ENCODE measurements at regions not wholly inside any gene's neighbourhood (a gene's known extent, or its start where the extent isn't known, plus 50 kb on each side); places are given as distances from the start of the nearest gene placed in this dataset.
A peak's percentile ranks its signal among the peaks of the same experiment; 100 is the strongest.
"Not testable (repeated sequence)": the region's sequence is repeated elsewhere in the genome, so short reads cannot be mapped to it uniquely, and the experiment has no call there.

DNA sequence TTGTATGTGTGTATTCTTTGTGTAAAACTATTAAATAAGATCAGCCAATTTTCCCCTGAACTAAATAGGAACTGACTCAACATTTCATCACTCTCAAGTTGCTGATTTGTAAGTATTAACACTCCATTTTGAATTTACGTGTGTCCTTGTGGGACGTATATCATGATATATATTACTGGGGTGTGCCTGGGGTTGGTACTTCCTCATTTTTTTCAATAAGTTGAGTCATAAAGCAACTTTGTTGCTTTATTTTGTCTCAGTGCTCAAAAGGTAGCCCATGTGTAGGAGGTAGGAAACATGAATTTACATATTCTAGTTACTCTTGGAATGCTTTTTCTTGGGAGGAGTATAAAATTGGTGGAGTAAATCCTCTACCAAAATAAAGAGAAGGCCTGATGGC, 193.9 kb upstream of the RAG2 start:
- no peak for DNase-seq (ENCODE audit: low read depth)

DNA sequence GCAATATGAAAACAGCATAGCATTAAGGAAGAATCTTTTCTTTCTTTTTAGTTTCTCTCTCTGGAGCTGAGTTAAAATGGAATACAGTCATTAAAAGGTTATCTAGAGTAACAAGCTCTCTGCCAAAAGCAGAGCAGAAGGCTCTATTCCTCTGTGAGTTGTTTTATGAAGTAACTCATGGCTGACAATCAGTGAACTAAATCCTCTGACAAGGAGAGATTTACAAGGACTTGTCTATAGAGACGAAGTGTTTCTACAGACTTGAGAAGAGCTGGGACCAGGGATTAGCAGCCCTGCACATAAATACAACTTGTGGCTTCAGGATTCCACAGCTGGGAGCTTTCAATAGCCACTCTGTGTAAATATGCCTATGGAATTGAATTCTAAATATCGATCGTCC, 192.5 kb upstream of the RAG2 start:
- DNase-seq (ENCODE audit: low read depth), result no peak

DNA sequence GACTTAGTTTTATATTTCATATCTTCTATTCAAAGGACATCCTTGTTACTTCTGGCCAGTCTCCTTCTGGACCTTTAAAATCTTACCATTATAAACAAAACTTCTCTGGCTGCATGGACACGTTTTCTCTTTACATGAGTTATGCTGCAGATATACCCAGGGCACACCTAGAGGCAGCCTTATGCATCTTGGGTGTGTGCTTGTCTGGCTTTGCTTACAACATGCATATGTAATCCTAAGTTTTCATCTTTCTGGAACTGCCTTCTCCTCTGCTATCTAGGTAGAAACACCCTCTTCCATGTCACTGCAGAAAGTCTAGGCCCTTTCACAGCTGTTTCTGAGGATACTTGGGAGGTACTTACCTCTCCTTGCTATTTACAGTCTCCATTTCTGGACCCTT, 185.8 kb upstream of the RAG2 start:
- DNase-seq (ENCODE audit: low read depth), result no peak

DNA sequence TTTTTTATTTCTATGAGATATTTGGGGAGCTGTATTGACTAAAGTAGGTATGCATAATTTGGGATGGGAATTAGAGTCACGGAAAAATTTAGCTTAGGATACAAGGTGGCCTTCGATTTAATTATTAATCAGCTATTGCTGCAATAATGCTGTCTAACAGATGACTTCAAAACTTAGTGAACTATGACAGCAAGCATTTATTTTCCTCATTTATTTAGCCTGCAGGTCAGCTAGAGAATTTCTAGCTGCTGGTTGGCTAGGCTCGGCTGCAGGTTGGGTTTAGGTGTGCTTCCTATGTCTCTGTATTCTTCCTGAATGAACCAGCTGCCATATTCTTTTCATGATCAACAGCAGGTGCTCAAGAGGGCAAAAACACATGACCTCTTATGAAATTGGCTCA, 181.8 kb upstream of the RAG2 start:
- no peak for DNase-seq (ENCODE audit: low read depth)

DNA sequence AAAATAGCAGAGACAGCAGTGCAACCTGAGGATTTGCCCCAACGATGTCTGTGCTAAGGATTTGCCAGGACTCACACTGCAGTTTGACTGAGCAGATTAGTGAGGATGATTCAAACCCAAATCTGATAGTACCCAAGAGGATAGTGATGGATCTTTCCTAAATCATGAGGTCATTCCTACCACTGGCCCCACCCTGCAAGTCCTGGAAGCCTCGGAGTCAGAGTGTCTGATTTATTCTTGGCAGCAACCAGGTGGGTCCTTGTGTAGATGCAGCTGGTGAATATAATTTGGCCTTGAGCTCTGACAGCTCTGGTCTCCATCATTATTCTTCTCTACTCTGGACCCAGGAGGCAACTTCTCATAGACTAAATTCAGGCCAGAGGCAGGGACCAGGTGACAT, 179.3 kb upstream of the RAG2 start:
- no peak for DNase-seq (ENCODE audit: low read depth)

DNA sequence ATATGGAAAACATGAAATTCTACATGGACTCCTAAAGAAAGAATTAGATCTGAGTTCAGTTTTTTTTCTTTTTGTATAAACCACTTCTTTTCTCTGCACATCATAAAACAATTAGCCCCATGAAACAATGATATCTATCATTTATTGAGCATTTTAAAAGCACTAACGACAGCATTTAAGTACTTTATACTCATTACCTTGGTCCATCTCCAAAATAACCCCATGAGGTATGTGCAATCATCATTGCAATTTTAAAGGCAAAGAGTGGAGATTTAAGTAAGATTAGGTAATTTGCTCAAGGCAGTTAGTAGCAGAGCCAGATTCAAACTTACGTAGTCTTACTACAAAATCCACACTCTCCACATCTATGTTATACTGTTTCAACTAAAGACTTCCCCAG, 177.7 kb upstream of the RAG2 start:
- DNase-seq (ENCODE audit: low read depth), result no peak

DNA sequence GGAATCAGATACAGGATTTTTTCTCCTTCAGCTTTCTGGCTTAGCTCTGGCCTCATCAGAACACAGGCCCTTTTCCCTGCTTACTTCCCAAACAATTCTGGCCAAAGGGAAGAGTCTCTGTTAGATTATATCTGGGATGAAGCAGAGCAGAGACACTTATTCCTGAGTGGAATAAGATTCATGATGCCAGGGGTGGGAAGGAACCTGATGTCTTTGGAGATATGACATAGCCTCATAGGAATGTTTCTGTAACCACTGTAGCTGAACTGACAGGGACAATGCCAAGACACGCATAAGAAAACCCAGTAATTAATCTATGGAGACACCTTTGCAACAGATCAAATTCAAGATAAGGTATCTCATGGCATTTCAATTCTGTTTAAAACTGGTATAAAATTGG, 177.1 kb upstream of the RAG2 start:
- no peak for DNase-seq (ENCODE audit: low read depth)

DNA sequence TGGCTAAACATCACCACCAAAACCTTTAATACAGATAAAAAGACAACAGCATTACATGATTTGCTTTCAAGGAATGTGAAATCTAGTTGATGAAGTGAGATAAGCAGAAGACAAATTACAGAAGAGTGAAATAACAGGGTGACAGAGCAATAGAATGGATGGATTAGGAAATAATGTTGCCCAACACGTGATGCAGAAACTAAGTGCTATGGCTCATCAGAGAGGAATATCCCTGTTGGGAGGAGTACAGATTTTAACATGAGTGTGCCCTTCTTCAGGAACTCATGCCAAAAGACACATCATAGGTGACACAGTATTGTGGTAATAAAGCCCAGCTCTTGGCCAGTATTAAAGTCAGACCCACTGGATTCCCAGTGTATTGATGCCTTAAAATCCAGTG, 176.6 kb upstream of the RAG2 start:
- DNase-seq (ENCODE audit: low read depth), result no peak

DNA sequence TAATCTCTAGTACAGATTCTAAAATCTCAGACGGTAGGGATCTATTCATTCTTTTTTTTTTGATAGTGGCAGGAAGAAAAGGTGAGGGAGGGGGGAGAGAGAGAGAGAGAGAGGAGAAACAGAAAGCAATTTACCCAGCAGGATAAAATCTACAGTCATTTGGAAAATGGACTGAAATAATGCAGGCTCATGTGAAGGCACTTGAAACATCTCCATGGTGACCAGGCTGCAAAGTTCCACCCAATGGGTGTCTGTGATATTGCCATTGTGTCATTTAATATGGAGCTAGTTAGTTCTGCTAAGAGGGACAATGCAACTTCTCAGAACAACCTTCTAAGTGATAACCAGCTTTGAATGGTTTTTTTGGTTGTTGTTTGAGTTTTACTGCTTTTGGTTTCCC, 165.2 kb upstream of the RAG2 start:
- DNase-seq (ENCODE audit: low read depth), result no peak

DNA sequence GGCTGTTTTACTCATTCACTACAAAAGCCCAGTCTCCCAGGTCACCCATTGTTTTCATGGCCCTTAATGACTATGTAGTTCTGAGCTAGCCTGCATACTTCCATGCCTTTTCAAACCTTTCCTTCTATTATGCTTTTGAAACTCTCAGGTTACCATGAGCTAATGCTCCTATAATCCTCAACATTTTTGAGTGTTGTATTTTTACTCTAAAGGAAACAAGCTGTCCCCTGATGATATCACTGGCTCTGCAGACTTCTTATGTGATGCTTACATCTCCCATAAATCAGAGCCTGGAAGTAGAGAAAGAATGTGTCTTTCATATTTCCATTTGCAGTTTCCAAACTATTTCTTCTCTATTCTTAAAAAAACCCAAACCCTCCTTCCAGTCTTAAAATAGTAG, 159.0 kb upstream of the RAG2 start:
- no peak for DNase-seq (ENCODE audit: low read depth)

DNA sequence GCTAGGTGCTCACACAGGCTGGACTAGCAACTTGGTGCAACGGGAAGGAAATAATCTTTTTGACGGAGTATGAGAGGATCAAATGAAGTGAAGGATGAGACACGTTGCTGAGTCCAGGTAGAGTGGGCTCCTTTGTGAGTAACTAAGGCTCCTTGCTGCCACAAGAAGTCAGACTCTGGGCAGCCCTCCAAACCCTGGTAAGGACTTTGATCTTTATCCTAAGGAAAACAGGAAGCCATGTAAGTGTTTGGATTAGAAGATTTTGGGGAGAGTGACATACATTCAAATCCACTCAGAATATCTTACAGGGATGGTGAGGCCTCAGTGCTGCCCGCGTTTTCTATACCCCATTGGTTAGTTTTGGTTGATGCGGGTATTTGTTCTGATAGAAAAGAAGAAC, 155.9 kb upstream of the RAG2 start:
- DNase-seq (ENCODE audit: low read depth), result no peak

DNA sequence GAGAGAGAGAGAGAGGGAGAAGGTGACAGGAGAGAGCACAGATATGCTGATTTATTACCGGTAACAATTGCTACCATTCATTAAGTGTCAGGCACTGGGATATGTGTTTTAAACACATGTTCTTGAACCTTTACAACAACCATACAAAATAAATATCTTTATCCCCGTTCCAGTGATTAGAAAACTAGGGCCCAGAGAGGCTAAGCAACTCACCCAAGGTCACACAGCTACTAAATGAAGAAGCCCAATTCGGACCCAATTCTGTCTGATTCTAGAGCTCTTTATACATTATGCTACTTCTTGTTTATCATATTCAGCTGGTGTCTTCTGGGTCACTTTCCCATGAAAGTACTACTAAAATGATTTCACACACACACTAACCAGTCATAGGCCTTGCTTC, 154.0 kb upstream of the RAG2 start:
- no peak for DNase-seq (ENCODE audit: low read depth)

DNA sequence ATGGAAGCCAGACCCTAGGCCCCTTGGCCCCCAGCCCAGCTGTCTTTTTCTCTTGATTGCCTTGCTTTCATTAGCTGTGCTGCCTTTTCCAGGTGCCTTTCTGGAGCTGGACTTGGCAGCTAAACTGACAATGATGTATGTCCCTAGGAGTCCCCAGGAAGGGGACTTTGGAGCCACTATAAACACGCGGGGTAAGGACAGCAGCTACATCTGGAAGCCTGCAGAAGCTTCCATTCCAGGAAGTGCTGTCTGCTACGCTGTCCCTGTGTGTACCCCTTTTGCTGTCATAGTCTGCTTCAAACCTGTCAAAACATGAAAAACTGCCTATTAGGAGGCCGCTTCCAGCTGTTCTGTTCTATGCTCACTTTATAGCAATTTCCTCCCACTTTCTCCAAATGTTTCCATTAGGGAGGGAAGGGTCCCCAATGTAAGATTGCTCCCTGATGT, 153.3 kb upstream of the RAG2 start:
- DNase-seq (ENCODE audit: low read depth), result no peak

DNA sequence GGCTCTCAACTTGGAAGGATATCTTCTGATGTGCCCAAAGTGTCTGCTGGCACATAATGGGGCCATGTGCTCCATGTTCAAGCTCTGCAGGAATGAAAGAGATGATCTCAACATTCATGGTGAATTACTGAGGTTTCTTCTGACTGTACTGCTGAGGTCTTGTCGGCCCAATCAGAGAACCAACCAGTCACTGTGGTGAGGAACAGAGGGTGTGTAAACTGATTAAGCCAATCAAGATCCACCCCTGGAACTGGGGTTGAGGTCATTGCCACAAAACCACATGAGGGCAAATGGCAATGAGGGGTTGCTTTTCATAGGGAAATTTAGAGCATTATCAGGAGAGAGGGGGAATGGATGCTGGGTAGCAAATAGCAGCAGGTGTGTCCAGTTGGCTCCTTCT, 152.3 kb upstream of the RAG2 start:
- no peak for DNase-seq (ENCODE audit: low read depth)

DNA sequence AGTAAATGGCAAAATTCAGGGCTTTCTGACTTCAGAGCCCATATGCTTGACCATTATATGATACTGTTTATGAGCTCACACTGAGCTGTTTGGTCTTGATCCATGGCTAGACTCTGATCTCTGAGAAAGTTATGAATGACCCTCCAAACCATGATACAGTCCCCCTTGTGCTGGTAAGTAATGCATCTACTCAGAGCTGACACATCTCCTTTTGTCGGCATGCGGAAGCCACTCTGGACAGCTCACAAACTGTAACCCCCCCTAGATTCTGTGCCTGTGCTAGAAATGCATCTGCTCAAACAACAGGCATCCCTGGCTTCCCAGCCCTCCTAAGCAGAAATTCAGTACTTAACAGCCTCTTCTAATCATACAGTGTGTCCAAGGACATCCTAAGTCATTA, 150.8 kb upstream of the RAG2 start:
- DNase-seq (ENCODE audit: low read depth), result no peak

DNA sequence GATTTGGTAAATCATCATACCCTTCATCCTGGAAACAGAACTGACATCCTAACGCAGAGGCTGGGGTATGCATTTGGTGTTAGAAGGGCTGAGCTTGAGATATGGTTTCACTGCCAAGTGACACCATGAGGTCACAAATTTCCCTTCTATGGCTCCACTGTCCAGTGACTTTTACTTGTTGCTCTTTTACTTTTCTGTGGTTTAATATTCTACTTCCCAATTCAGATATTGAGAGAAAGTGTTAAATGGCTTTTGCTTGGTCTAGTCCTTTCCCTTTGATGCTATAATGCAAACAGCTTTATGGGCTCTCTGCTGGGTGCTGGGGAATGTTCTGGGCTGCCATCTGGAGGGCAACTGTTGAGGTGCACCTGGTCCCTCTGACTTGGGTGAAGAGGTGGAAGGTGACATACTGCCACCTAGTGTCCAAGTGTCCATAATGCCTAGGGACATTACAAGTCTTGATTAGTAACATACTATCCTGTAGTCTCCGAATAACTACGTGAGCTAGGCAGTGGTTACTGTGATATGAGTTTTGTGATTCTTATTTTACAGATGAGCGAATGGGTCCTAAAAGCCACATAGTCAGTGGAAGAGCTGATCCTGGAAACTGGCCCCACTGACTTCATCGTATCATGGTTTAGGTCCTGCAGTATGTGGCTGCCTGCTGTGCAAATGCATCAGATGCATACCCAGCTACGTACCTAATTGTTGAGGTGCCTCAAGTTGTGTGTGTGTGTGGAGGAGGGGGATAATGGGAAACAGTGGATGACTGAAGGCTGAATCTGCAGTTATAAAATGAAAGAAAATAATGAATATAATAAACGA, 149.1 kb upstream of the RAG2 start:
- peak; percentile 66 for DNase-seq (ENCODE audit: low read depth)

DNA sequence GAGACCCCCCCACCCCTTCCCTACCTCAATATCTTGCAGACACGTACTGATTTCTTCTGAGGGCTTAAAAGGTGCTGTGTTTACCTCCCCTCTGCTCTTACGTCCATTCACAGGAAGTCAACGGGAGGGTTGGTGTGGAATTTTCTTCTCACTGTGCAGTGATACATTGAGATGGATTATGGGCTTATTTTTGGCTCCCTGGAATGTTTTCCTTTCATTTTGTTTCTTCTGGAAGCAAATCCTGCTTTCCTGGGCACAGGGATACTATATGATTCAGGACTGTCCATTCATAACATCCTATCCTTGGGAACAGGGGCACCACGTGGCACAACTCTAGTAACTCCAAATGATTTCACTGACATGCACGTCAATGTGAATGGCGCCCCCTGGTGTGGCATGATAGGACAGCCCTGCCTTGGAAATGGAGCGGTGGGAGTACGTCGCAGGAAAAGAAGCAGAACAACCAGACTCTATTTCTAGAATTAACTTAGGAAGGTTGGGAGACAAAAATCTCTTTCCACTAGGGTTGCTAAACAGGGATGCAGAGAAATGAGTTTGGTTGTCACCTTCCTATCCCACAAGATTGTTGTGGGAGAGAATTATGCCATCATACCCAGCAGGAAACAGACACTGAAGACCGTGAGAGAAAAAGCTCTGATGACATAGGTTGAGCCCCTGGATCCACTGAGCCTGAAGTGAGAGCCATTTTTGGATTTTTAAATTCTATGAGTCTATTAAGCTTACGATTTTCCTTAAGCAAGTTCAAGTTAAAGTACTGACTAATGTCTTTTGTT, 146.5 kb upstream of the RAG2 start:
- peak; percentile 35 for DNase-seq (ENCODE audit: low read depth)

DNA sequence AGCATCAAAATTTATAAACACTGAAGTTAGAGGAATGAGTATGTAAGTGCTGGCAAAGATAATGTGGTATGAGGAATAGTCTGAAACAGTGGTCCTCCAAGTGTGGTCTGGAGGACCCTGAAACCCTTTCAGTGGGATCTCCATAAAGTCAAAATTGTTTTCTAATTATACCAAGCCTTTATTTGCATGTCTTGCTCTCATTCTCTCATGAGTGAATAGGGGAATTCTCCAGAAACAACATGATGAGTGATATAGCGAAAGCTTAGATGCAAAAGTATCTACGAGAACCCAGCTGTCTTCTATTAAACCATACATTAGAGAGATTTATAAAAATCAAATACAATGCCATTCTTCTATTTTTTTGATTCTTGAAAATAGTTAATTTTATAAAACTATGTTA, 145.0 kb upstream of the RAG2 start:
- no peak for DNase-seq (ENCODE audit: low read depth)

DNA sequence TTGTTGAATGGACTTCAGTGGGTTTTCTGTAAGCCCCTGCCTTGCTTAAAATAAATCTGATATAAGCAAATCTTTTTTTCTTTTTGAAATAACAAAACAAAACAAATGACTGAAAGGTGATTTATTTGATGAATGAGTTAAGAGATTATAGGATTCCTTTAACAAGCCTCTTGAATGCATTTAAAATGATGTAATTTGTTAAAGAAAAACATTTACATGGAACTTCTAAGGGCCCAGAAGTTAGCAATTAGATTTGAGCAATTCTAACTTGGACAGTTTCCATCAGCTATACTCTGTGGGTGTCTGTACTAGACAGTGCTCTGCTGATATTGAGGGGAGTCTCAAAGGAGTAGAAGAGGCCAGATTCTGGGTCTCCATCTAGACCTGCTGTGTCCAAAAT, 143.5 kb upstream of the RAG2 start:
- DNase-seq (ENCODE audit: low read depth), result no peak

DNA sequence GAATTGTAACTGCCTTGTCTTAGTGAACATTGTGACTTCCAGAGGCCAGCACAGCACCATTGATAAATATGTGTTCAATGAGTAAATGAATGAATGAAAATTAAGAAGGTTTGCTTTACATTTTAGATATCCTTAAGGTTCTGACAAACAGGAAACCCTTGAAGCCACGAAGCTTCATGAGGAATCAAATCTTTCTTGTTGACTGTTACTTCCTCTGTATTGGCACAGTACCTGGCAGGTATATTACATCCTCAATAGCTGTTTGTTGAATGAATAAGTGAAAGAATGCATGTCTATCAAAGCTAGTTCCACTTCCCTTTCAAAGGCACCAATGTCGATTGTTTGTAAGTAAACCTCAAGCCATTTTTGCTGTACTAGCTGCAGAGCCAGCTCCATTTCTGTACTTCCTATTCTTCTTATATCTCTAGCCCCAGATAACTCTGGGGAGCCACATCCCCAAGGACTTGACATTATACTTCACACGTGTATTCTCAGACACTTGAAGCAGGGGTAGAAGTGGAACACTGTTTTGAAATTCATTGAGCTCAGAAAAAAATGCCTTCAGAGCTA, 140.3 kb upstream of the RAG2 start:
- DNase-seq (ENCODE audit: low read depth), result no peak

DNA sequence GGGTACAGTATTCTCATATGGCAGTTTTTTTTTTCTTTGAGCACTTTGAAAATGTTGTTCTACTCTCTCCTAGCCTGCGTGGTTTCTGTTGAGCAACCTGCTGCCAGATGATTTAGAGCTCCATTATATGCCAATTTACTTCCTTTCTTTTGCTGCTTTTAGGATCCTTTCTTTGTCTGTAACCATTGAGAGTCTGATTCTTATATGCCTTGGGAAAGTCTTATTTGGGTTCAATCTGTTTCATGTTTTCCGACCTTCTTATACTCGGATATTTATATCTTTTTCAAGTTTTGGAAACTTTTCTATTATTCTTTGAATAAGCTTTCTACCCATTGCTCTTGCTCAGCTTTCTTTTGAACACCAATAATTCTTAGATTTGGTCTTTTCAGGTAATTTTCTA, 138.1 kb upstream of the RAG2 start:
- no peak for DNase-seq (ENCODE audit: low read depth)

DNA sequence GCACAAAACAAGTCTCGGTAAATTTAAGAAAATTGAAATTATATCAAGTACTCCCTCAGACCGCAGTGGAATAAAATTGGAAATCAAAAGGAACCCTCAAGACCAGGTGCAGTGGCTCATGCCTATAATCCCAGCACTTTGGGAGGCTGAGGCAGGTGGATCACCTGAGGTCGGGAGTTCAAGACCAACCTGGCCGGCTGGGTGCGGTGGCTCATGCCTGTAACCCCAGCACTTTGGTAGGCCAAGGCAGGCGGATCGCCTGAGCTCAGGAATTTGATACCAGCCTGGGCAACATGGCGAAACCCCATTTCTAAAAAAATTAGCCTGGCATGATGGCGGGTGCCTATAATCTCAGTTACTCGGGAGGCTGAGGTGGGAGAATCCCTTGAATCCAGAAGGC, 135.7 kb upstream of the RAG2 start:
- DNase-seq (ENCODE audit: low read depth), result not testable (repeated sequence)

DNA sequence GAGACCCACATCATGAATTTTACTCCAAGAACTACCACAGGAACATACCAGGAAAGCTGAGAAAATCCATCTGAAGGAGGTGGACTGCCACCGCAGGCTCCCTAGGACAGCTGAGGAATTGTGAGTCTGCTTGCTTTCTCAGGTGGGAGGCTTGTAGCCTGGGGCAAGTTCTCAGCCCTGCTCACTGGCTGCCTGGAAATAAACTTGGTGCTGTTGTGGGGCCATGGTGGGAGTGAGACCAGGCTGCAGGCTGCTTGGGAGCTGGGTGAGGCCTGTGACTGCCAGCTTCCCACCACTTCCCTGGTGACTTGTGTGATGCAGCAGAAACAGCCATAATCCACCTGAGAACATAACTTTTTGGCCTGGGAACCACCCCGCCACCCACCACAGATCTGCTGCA, 132.7 kb upstream of the RAG2 start:
- no peak for DNase-seq (ENCODE audit: low read depth)
